ES-I3 (cell line): ENCODE measurements at regions not wholly inside any gene's neighbourhood (a gene's known extent, or its start where the extent isn't known, plus 50 kb on each side); places are given as distances from the start of the nearest gene placed in this dataset.

ENCODE experiments used
- H3K36me3 ChIP-seq: 2 replicates; pipeline ENCODE4 v1.6.1; 2013; ENCODE audit warnings: mild to moderate bottlenecking, low read length, control low read depth, moderate library complexity; ENCODE audit not compliant: insufficient read depth
- H3K4me1 ChIP-seq: 2 replicates; pipeline ENCODE4 v1.6.1; 2013; ENCODE audit warnings: mild to moderate bottlenecking, control low read depth, low read length; ENCODE audit not compliant: insufficient read depth
- H3K9ac ChIP-seq: 2 replicates; pipeline ENCODE4 v1.6.1; 2013; ENCODE audit warnings: low read depth, mild to moderate bottlenecking, low read length, moderate library complexity
- H3K9me3 ChIP-seq: 2 replicates; pipeline ENCODE4 v1.6.1; 2013; ENCODE audit warnings: mild to moderate bottlenecking, low read length, moderate library complexity; ENCODE audit not compliant: control insufficient read depth, insufficient read depth

DNA sequence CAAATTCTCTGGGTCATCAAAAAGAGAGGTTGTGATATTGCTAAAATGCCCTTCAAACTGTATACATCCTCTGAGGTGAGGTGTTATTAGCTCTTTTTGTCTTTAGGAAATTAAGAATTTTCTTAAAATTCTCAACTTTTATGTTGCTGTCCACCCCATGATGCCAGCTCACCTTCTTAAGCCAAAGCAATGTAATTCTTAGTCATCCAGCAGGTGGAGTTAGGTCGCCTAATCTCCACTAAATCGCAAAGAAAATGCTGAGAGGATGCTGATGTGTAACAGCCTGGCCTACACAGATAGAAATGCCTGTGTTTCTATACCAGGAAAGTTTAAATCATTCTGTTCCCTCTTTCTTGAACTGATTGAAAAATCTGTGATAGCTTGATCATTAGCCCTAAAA lies 770.2 kb upstream of the ALCAM start:
- H3K9me3 ChIP-seq = no peaks in the 10 kb centered on the region
- no peaks in the 10 kb centered on the region for H3K36me3 ChIP-seq
- H3K4me1 ChIP-seq = no peaks in the 10 kb centered on the region
- H3K9ac ChIP-seq = no peak overlapping the region

DNA sequence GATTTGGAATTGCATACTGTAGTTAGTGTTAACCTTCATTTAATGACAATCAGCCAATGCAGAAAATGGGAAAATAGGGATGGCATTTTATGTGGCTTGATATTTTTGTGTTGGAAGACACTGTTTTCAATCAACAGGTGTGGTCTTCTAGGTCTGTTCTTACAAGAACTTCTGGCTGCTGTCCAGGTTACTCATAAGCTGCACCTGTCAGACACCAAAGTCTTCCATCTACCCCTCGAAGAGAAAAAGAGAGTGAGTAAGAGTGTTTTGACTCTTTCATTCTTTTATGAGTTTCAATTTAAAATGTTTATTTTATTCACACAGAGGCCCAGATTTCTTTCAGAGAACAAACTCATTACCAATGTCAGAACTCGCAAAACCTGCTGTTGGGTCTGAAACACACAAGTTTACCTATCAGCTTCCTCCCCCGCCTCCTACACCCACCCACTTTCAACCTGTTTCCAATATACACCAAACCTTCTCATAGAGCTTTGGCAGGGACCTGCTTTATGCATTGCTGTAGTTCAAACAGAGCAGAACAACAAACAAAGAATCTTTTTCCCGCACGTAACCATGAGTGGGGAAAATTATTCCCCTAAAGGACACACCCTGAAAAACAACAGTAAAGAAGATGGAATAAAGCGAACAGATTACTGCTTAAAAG lies 767.7 kb upstream of the ALCAM start:
- Histone ChIP-seq H3K4me1 (no peaks in the 10 kb centered on the region), H3K36me3 (no peaks in the 10 kb centered on the region), H3K9me3 (no peaks in the 10 kb centered on the region), H3K9ac (no peak overlapping the region)

DNA sequence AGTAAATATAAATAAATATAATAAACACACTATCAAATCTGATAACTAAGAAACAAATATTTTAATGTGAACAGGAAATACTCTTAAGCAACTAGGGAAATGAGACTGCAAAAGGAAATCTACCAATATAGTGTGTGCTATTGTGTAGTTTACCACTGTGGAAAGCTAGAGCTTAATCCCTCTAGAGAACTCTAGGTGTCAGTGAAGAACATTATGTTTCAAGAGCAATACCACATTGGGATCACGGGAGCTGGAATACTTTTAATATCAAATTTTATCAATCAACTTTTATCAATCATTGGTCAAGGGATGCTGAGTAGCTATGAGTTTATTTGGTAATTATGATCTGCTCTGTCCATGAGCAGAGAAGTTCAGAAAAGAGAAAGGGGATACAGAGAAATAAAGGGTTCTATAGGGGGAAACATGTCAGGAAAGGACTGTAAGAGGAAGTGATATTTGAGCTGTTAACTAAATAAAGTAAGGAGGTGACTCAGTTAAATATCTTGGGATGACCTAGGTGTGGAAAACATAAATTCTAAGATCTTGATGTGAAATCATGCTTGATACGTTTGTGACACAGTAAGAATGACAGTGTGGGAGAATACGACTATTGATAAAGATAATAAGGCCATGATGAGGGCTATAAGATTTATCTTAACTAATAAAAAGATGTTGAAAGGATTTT lies 762.2 kb upstream of the ALCAM start:
- Histone ChIP-seq H3K36me3 (no peaks in the 10 kb centered on the region), H3K4me1 (no peaks in the 10 kb centered on the region), H3K9ac (no peak overlapping the region), H3K9me3 (no peaks in the 10 kb centered on the region; the same call in 1 of the 2 replicates)

- H3K4me1 ChIP-seq = no peaks in the 10 kb centered on the region
- H3K36me3 ChIP-seq = no peaks in the 10 kb centered on the region
- H3K9ac ChIP-seq = no peak overlapping the region
- H3K9me3 ChIP-seq = no peaks in the 10 kb centered on the region; the same call in 1 of the 2 replicates
These were observed 759.9 kb upstream of the ALCAM start for GRCh38 chr3:104606812-104607211.

GRCh38 chr3:104610730-104611652 lies 755.7 kb upstream of the ALCAM start:
- H3K9me3 ChIP-seq = no peaks in the 10 kb centered on the region; the same call in 1 of the 2 replicates
- no peaks in the 10 kb centered on the region for H3K4me1 ChIP-seq
- H3K9ac ChIP-seq = no peak overlapping the region
- no peaks in the 10 kb centered on the region for H3K36me3 ChIP-seq

GRCh38 chr3:104612218-104612617 lies 754.5 kb upstream of the ALCAM start:
- H3K9ac ChIP-seq = no peak overlapping the region
- no peaks in the 10 kb centered on the region for H3K4me1 ChIP-seq
- H3K9me3 ChIP-seq = no peaks in the 10 kb centered on the region; the same call in 1 of the 2 replicates
- no peaks in the 10 kb centered on the region for H3K36me3 ChIP-seq

- Histone ChIP-seq H3K4me1 (no peaks in the 10 kb centered on the region), H3K9ac (no peak overlapping the region), H3K9me3 (no peaks in the 10 kb centered on the region), H3K36me3 (no peaks in the 10 kb centered on the region)
These were observed 752.1 kb upstream of the ALCAM start for GRCh38 chr3:104614564-104614963.

GRCh38 chr3:104628185-104628789 lies 738.4 kb upstream of the ALCAM start:
- Histone ChIP-seq H3K4me1 (no peaks in the 10 kb centered on the region), H3K36me3 (no peaks in the 10 kb centered on the region), H3K9ac (no peak overlapping the region), H3K9me3 (peaks cover 17% of the 10 kb centered on the region)

GRCh38 chr3:104629038-104629437 lies 737.7 kb upstream of the ALCAM start:
- H3K36me3 ChIP-seq = no peaks in the 10 kb centered on the region
- H3K4me1 ChIP-seq = no peaks in the 10 kb centered on the region
- H3K9ac ChIP-seq = no peak overlapping the region
- H3K9me3 ChIP-seq = peaks cover 17% of the 10 kb centered on the region

- peaks cover 17% of the 10 kb centered on the region for H3K9me3 ChIP-seq
- H3K4me1 ChIP-seq = no peaks in the 10 kb centered on the region
- no peaks in the 10 kb centered on the region for H3K36me3 ChIP-seq
- no peak overlapping the region for H3K9ac ChIP-seq
These were observed 735.5 kb upstream of the ALCAM start for GRCh38 chr3:104631254-104631653.

GRCh38 chr3:104632521-104632920 lies 734.2 kb upstream of the ALCAM start:
- no peaks in the 10 kb centered on the region for H3K36me3 ChIP-seq
- H3K4me1 ChIP-seq = no peaks in the 10 kb centered on the region
- no peak overlapping the region for H3K9ac ChIP-seq
- H3K9me3 ChIP-seq = peaks cover 17% of the 10 kb centered on the region

DNA sequence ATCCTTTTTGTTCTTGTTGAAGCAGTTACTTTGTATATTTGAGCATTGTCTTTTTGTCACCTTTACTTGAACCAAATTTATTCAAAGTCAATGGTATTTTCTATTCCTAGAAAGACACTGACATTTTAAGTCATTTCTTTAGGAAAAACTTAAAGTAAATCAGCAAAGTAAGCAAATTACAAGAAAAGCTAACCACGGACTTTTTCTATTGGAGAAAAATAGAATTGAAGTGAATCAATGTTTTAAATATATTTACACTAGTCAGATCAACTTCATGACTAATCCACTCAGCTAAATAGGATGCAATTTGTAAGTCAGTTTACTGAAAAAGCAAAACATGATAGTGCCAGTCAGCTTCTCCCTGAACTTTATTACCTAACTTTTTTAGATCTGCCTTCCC lies 733.8 kb upstream of the ALCAM start:
- peaks cover 17% of the 10 kb centered on the region for H3K9me3 ChIP-seq
- no peaks in the 10 kb centered on the region for H3K36me3 ChIP-seq
- no peak overlapping the region for H3K9ac ChIP-seq
- H3K4me1 ChIP-seq = no peaks in the 10 kb centered on the region

DNA sequence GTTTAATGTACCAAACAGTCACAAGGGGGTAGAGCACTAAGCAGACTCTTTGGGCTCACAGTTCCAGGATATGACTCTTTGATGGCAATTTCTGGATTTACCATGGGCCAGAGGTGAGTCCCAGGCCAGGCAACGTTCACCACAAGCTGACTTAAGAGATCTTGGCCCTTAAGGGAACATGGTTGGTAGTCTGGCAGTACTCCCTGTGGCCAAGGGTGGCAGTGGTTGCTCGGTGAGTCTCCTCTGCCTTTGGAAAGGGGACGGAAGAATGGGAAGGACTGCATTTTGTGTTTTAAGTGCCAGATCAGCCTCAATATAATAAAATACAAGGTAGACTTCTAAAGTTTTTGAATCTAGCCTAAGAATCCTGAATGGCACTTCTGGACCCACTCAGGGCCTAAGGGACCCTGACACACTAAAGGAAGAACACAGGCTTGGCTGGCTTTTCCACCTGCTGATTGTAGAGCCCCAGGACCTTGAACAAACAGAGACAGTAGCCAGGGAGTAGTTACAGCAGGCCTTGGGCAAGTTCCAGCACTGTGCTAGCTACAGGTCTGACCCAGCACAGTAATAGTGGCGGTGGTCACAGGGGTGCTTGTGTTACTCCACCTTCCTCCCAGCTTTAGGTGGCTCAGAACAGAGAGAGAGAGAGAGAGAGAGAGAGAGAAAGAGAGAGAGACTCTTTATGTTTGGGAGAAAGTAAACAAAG lies 730.7 kb upstream of the ALCAM start:
- Histone ChIP-seq H3K36me3 (no peaks in the 10 kb centered on the region), H3K9me3 (peaks cover 7% of the 10 kb centered on the region), H3K9ac (no peak overlapping the region), H3K4me1 (no peaks in the 10 kb centered on the region)

GRCh38 chr3:104642827-104643226 lies 723.9 kb upstream of the ALCAM start:
- no peaks in the 10 kb centered on the region for H3K4me1 ChIP-seq
- no peaks in the 10 kb centered on the region for H3K36me3 ChIP-seq
- no peaks in the 10 kb centered on the region for H3K9me3 ChIP-seq
- H3K9ac ChIP-seq = no peak overlapping the region
